Glutamatergic neuron (in vitro differentiated cells): ENCODE measurements at regions not wholly inside any gene's neighbourhood (a gene's known extent, or its start where the extent isn't known, plus 50 kb on each side); places are given as distances from the start of the nearest gene placed in this dataset.

Source experiments
- DNase-seq: peaks from one replicate; pipeline ENCODE4 v3.0.0; 2022
- H3K27ac Mint-ChIP-seq: one replicate; pipeline ENCODE4 v1.8.0; 2020; ENCODE audit warnings: mild to moderate bottlenecking, mixed read lengths, inconsistent platforms; ENCODE audit not compliant: unreplicated experiment
- H3K27me3 Mint-ChIP-seq: one replicate; pipeline ENCODE4 v1.8.0; 2020; ENCODE audit warnings: mild to moderate bottlenecking, moderate library complexity, mixed read lengths, inconsistent platforms; ENCODE audit not compliant: unreplicated experiment
- H3K36me3 Mint-ChIP-seq: one replicate; pipeline ENCODE4 v1.8.0; 2020; ENCODE audit warnings: mild to moderate bottlenecking, mixed read lengths, inconsistent platforms; ENCODE audit not compliant: unreplicated experiment
- H3K4me1 Mint-ChIP-seq: one replicate; pipeline ENCODE4 v1.8.0; 2020; ENCODE audit warnings: mild to moderate bottlenecking, low read depth, mixed read lengths, inconsistent platforms; ENCODE audit not compliant: unreplicated experiment
- H3K4me3 Mint-ChIP-seq: one replicate; pipeline ENCODE4 v1.8.0; 2020; ENCODE audit warnings: mild to moderate bottlenecking, mixed read lengths, inconsistent platforms; ENCODE audit not compliant: unreplicated experiment
- H3K9me3 Mint-ChIP-seq: one replicate; pipeline ENCODE4 v1.8.0; 2020; ENCODE audit warnings: mild to moderate bottlenecking, moderate library complexity, mixed read lengths, inconsistent platforms; ENCODE audit not compliant: unreplicated experiment
- CTCF ChIP-seq: fragments of 200-600 bp; sonication (generic); IDR thresholded peaks from one replicate; pipeline ENCODE4 v1.5.0; 2021; ENCODE audit not compliant: partially characterized antibody, unreplicated experiment

GRCh38 chr2:64220894-64221617 is 76.8 kb upstream of the PELI1 start:
- peak overlapping the region; percentile 62 for H3K27ac Mint-ChIP-seq
- DNase-seq = no peak
- H3K9me3 Mint-ChIP-seq = peaks cover 5% of the 10 kb centered on the region
- no peak for TF ChIP-seq CTCF
- H3K4me1 Mint-ChIP-seq = peaks cover 41% of the 10 kb centered on the region
- peak overlapping the region; percentile 55 for H3K4me3 Mint-ChIP-seq
- peaks cover 6% of the 10 kb centered on the region for H3K27me3 Mint-ChIP-seq
- no peaks in the 10 kb centered on the region for H3K36me3 Mint-ChIP-seq

GRCh38 chr2:64221935-64222334 is 77.7 kb upstream of the PELI1 start:
- no peak for TF ChIP-seq CTCF
- no peak for DNase-seq
- no peak overlapping the region for H3K4me3 Mint-ChIP-seq

GRCh38 chr2:64222351-64222750 is 78.1 kb upstream of the PELI1 start:
- peak overlapping the region; percentile 68 for H3K4me3 Mint-ChIP-seq
- TF ChIP-seq CTCF = no peak
- H3K27me3 Mint-ChIP-seq = peaks cover 6% of the 10 kb centered on the region
- H3K27ac Mint-ChIP-seq = peak overlapping the region; percentile 89
- H3K9me3 Mint-ChIP-seq = peaks cover 8% of the 10 kb centered on the region
- no peaks in the 10 kb centered on the region for H3K36me3 Mint-ChIP-seq
- H3K4me1 Mint-ChIP-seq = peaks cover 49% of the 10 kb centered on the region
- no peak for DNase-seq

More at GRCh38 chr2:64221935-64222334, 77.7 kb upstream of the PELI1 start:
- no peak overlapping the region for H3K27ac Mint-ChIP-seq
- peaks cover 46% of the 10 kb centered on the region for H3K4me1 Mint-ChIP-seq
- H3K36me3 Mint-ChIP-seq = no peaks in the 10 kb centered on the region
- H3K9me3 Mint-ChIP-seq = peaks cover 5% of the 10 kb centered on the region
- peaks cover 6% of the 10 kb centered on the region for H3K27me3 Mint-ChIP-seq

GRCh38 chr2:64223055-64223454 is 78.8 kb upstream of the PELI1 start:
- H3K27ac Mint-ChIP-seq = peak overlapping the region; percentile 89
- peaks cover 56% of the 10 kb centered on the region for H3K4me1 Mint-ChIP-seq
- DNase-seq = no peak
- H3K36me3 Mint-ChIP-seq = no peaks in the 10 kb centered on the region
- no peak for TF ChIP-seq CTCF
- H3K9me3 Mint-ChIP-seq = peaks cover 9% of the 10 kb centered on the region
- peaks cover 6% of the 10 kb centered on the region for H3K27me3 Mint-ChIP-seq
- peak overlapping the region; percentile 68 for H3K4me3 Mint-ChIP-seq

- DNase-seq = no peak
- Mint-ChIP-seq H3K27ac (no peak overlapping the region), H3K9me3 (peaks cover 13% of the 10 kb centered on the region), H3K27me3 (peaks cover 12% of the 10 kb centered on the region), H3K4me3 (no peak overlapping the region), H3K36me3 (no peaks in the 10 kb centered on the region), H3K4me1 (peaks cover 55% of the 10 kb centered on the region)
- no peak for TF ChIP-seq CTCF
These were observed 81.3 kb upstream of the PELI1 start for GRCh38 chr2:64225491-64225890.
